Fibroblast of skin of right biceps (primary cell): ENCODE measurements at regions not wholly inside any gene's neighbourhood (a gene's known extent, or its start where the extent isn't known, plus 50 kb on each side); places are given as distances from the start of the nearest gene placed in this dataset.

Experiments used
- DNase-seq: peaks from one replicate; pipeline ENCODE4 v3.0.0-alpha.2; 2013

- DNase-seq = no peak
These were observed 57.5 kb downstream of the RPL27A start for GRCh38 chr11:8740129-8740528.

- no peak for DNase-seq
These were observed 61.8 kb downstream of the RPL27A start for GRCh38 chr11:8744423-8744822.

- DNase-seq = no peak
These were observed 63.0 kb downstream of the RPL27A start for GRCh38 chr11:8745431-8746253.

GRCh38 chr11:8746331-8746974 is 63.9 kb downstream of the RPL27A start:
- DNase-seq = no peak

GRCh38 chr11:8747173-8747572 is 64.6 kb downstream of the RPL27A start:
- no peak for DNase-seq

- DNase-seq = no peak
These were observed 65.7 kb downstream of the RPL27A start for GRCh38 chr11:8748317-8748716.

GRCh38 chr11:8749202-8749601 is 66.6 kb downstream of the RPL27A start:
- no peak for DNase-seq

- DNase-seq = peak; percentile 46
These were observed 71.6 kb downstream of the RPL27A start for GRCh38 chr11:8754241-8754640.

GRCh38 chr11:8756201-8756600 is 73.6 kb downstream of the RPL27A start:
- peak; percentile 53 for DNase-seq

- peak; percentile 65 for DNase-seq
These were observed 74.5 kb downstream of the RPL27A start for GRCh38 chr11:8757047-8757446.

GRCh38 chr11:8757533-8757932 is 74.9 kb downstream of the RPL27A start:
- no peak for DNase-seq

- no peak for DNase-seq
These were observed 76.1 kb downstream of the RPL27A start for GRCh38 chr11:8758619-8759169.

GRCh38 chr11:8759634-8760033 is 77.0 kb downstream of the RPL27A start:
- DNase-seq = no peak

GRCh38 chr11:8760896-8761295 is 78.3 kb downstream of the RPL27A start:
- DNase-seq = peak; percentile 28

- no peak for DNase-seq
These were observed 80.6 kb downstream of the RPL27A start for GRCh38 chr11:8763070-8763685.

GRCh38 chr11:8765294-8765693 is 82.7 kb downstream of the RPL27A start:
- peak; percentile 86 for DNase-seq

- peak; percentile 89 for DNase-seq
These were observed 83.7 kb downstream of the RPL27A start for GRCh38 chr11:8766043-8766987.

- no peak for DNase-seq
These were observed 84.4 kb downstream of the RPL27A start for GRCh38 chr11:8766988-8767374.

- peak; percentile 75 for DNase-seq
These were observed 85.0 kb downstream of the RPL27A start for GRCh38 chr11:8767466-8768142.

- peak; percentile 93 for DNase-seq
These were observed 86.2 kb downstream of the RPL27A start for GRCh38 chr11:8768625-8769333.
